Adrenal gland (tissue), 5 donors: ENCODE measurements at regions not wholly inside any gene's neighbourhood (a gene's known extent, or its start where the extent isn't known, plus 50 kb on each side); places are given as distances from the start of the nearest gene placed in this dataset.

Source experiments
- POLR2A ChIP-seq, 2 donors: fragments of 450-650 bp; IDR thresholded peaks; one replicate each; pipeline ENCODE4 v1.6.1; 2017; ENCODE audit warnings: antibody characterized with exemption in 2 of 2, mild to moderate bottlenecking in 2 of 2, moderate library complexity in 1 of 2
- TF ChIP-seq, protein P1 (sequence below), 6 experiments: fragments of 450-650 bp in 4 of 6; fragments of 200-600 bp in 2 of 6; sonication (generic) in 1 of 6; IDR thresholded peaks; 1 replicate in 5 of 6; 2 replicates in 1 of 6; pipeline versions ENCODE4 v1.5.1 to v1.8.0; 2016 to 2021; ENCODE audit warnings: antibody characterized with exemption in 6 of 6, mild to moderate bottlenecking in 2 of 6, moderate library complexity in 1 of 6
- donor health status: DM: no; HTN: no; CAD: no.

DNA sequence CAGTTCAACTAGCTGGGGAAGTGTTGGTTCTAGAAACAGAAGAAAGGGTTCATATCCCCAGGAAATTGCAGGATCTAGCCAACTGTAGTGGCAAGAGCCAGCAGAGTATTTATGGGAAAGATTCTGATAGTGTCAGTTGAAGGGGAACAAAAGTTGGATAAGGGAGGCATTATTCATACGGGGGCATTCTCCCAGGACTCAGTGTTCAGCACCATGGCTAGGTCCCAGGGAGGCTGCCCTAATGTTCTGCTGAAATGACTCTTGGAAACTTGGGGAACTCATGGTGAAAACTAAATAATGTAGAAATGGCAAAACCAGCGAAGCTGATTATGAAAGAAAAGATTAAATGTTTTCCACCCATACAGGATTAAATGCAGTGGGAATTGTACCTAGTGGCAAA is 543.7 kb downstream of the TRIB2 start:
- TF ChIP-seq, protein P1, sequence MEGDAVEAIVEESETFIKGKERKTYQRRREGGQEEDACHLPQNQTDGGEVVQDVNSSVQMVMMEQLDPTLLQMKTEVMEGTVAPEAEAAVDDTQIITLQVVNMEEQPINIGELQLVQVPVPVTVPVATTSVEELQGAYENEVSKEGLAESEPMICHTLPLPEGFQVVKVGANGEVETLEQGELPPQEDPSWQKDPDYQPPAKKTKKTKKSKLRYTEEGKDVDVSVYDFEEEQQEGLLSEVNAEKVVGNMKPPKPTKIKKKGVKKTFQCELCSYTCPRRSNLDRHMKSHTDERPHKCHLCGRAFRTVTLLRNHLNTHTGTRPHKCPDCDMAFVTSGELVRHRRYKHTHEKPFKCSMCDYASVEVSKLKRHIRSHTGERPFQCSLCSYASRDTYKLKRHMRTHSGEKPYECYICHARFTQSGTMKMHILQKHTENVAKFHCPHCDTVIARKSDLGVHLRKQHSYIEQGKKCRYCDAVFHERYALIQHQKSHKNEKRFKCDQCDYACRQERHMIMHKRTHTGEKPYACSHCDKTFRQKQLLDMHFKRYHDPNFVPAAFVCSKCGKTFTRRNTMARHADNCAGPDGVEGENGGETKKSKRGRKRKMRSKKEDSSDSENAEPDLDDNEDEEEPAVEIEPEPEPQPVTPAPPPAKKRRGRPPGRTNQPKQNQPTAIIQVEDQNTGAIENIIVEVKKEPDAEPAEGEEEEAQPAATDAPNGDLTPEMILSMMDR (IDR thresholded peaks at IDR 0.05) = no peak
- TF ChIP-seq POLR2A (IDR thresholded peaks at IDR 0.05) = no peak
